ENCODE measurements at regions not wholly inside any gene's neighbourhood (a gene's known extent, or its start where the extent isn't known, plus 50 kb on each side); places are given as distances from the start of the nearest gene placed in this dataset.

DNA sequence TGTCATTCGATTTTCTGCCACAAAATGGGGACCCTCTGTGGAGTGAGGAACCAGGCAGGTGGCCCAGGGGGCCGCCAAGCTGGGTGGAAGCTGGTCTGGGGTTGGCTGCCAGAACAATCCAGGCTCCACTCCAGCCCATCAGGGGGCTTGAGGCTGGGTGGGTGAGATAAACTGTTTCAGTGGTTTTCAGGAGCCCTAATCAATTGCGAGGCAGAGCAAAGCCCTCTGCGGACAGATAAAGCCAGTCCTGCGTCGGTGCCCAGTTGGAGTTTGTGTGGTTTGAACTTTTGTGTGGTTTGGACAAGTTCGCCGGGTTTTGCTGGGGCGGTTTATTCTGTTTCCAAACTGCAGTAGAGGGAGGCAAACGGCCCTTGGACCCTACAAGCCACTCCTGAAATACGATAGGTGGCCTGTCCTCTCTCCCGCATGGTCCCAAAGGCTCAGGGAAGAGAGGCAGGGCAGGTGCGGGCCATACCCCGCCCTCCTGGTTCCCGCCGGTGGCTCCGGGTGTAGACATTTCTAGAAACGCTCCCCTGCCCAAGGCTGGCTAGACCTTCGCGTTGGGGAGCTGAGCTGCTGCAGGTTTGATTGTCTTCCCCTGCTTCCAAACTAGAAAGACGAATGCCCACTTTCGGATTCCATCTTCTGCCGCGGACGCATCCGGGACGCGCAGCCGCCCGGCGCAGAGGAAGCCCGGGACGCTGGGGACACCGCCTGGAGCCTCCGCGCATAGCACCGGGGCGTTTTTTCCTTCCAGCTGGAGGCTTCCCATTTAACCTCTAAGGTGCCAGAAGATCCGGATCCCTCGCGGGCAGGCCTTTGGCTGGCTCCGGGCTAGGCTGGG is 169.0 kb upstream of the BCOR start:
- TF ChIP-seq, protein P1, sequence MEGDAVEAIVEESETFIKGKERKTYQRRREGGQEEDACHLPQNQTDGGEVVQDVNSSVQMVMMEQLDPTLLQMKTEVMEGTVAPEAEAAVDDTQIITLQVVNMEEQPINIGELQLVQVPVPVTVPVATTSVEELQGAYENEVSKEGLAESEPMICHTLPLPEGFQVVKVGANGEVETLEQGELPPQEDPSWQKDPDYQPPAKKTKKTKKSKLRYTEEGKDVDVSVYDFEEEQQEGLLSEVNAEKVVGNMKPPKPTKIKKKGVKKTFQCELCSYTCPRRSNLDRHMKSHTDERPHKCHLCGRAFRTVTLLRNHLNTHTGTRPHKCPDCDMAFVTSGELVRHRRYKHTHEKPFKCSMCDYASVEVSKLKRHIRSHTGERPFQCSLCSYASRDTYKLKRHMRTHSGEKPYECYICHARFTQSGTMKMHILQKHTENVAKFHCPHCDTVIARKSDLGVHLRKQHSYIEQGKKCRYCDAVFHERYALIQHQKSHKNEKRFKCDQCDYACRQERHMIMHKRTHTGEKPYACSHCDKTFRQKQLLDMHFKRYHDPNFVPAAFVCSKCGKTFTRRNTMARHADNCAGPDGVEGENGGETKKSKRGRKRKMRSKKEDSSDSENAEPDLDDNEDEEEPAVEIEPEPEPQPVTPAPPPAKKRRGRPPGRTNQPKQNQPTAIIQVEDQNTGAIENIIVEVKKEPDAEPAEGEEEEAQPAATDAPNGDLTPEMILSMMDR (IDR thresholded peaks at IDR 0.05): no peak
- DNase-seq (peak; percentile 12), ATAC-seq (ENCODE audit: low read depth) (peak; percentile 45)
- intact Hi-C loops (cut with micrococcal nuclease): loop anchor here (1.0 to 10.0 kb wide), 5 partner anchors 89 to 614 kb away; partner anchors contain the start of gene BCOR
- CTCF ChIA-PET: interaction anchor here (0.7 to 1.0 kb wide), 3 partner anchors 90 to 110 kb away, joined by 3 to 5 read pairs (median 3); no protein-coding TSS in a partner anchor
- Mint-ChIP-seq H3K9me3 (no peaks in the 10 kb centered on the region), H3K27ac (no peak overlapping the region), H3K4me1 (peaks cover 14% of the 10 kb centered on the region), H3K36me3 (ENCODE audit: low read depth) (no peaks in the 10 kb centered on the region), H3K4me3 (peak overlapping the region; percentile 72), H3K27me3 (no peaks in the 10 kb centered on the region)
- POLR2A ChIA-PET: interaction anchor here (0.5 to 1.4 kb wide), 4 partner anchors 9 to 169 kb away, joined by 3 to 4 read pairs (median 4); partner anchors contain the start of gene BCOR

- intact Hi-C loops (cut with micrococcal nuclease): loop anchor here (5.0 to 10.0 kb wide), 4 partner anchors 169 to 614 kb away; partner anchors contain the start of gene BCOR
- H3K36me3 Mint-ChIP-seq (ENCODE audit: low read depth): no peaks in the 10 kb centered on the region
- no peak overlapping the region for H3K4me3 Mint-ChIP-seq
- H3K27me3 Mint-ChIP-seq: no peaks in the 10 kb centered on the region
- TF ChIP-seq, protein P1 (IDR thresholded peaks at IDR 0.05): no peak
- H3K27ac Mint-ChIP-seq: no peak overlapping the region
- ChIA-PET CTCF (no interaction called here), POLR2A (interaction anchor here (1.1 kb wide), 1 partner anchor 89 kb away, joined by 4 read pairs; no protein-coding TSS in a partner anchor)
- H3K9me3 Mint-ChIP-seq: no peaks in the 10 kb centered on the region
- ATAC-seq (ENCODE audit: low read depth): no peak
- DNase-seq: no peak
- H3K4me1 Mint-ChIP-seq: peaks cover 17% of the 10 kb centered on the region
Measured at GRCh38 chrX:40265936-40266335, 168.2 kb upstream of the BCOR start.

GRCh38 chrX:40263014-40263560 is 165.3 kb upstream of the BCOR start:
- ChIA-PET POLR2A (no interaction called here), CTCF (no interaction called here)
- ATAC-seq (ENCODE audit: low read depth) (no peak), DNase-seq (no peak)
- H3K9me3 Mint-ChIP-seq: no peaks in the 10 kb centered on the region
- H3K4me1 Mint-ChIP-seq: peaks cover 12% of the 10 kb centered on the region
- intact Hi-C loops (cut with micrococcal nuclease): loop anchor here (10.0 kb wide), 1 partner anchor 248 kb away; no protein-coding TSS in a partner anchor
- H3K27me3 Mint-ChIP-seq: no peaks in the 10 kb centered on the region
- H3K27ac Mint-ChIP-seq: no peak overlapping the region
- H3K36me3 Mint-ChIP-seq (ENCODE audit: low read depth): no peaks in the 10 kb centered on the region
- H3K4me3 Mint-ChIP-seq: no peak overlapping the region
- TF ChIP-seq, protein P1 (IDR thresholded peaks at IDR 0.05): no peak

DNA sequence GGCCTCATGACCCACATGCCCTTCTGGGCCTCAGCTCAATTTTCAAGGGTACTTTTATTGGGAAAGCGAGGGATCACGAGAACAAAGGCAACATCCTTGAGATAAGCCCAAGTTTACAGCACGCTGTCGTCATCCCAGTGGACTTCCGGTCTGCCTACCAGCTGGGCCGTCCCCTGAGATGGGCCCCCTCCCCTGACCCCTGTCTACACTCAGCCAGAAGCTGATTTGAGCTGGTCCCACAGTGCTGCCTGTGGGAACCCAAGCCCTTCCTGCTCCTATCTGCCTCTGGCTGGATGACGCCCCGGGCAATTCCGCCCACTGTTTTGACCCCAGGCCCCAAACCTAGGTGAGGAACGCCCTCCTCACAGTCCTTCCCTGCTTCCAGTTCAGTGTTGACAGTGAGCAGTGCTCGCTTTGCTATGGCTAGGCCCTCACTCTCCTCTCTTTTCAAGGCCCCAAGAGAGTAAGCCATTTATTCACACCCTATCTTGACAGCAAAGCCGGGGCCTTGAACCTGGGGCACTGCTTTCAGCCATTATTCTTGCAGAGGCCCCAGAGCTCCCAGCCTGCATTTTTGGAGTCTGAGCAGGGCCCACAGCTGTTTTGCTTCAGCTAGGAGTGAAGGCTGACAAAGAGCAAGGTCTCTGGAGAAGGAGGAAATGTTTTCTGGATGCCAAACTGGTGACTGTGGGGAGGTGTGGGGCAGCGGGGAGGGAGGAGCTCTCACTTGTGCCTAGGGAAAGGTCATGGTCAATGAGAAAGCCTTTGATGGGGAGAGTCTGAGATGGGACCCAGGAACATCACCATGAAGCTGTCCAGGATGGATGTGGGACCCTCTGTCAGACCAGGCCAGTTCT is 164.6 kb upstream of the BCOR start:
- intact Hi-C loops (cut with micrococcal nuclease): loop anchor here (10.0 kb wide), 1 partner anchor 248 kb away; no protein-coding TSS in a partner anchor

More for the DNA sequence above, 164.6 kb upstream of the BCOR start:
- H3K4me3 Mint-ChIP-seq: no peak overlapping the region
- no peaks in the 10 kb centered on the region for H3K27me3 Mint-ChIP-seq
- CTCF ChIA-PET: no interaction called here
- H3K4me1 Mint-ChIP-seq: peaks cover 5% of the 10 kb centered on the region
- DNase-seq (no peak), ATAC-seq (ENCODE audit: low read depth) (no peak)
- TF ChIP-seq, protein P1 (IDR thresholded peaks at IDR 0.05): no peak
- H3K36me3 Mint-ChIP-seq (ENCODE audit: low read depth): no peaks in the 10 kb centered on the region
- no peak overlapping the region for H3K27ac Mint-ChIP-seq
- POLR2A ChIA-PET: no interaction called here
- H3K9me3 Mint-ChIP-seq: no peaks in the 10 kb centered on the region

Data from activated B cell treated with CpG ODN at 0.5 μM for 24 hours (primary cell).